ENCODE measurements at regions not wholly inside any gene's neighbourhood (a gene's known extent, or its start where the extent isn't known, plus 50 kb on each side); places are given as distances from the start of the nearest gene placed in this dataset.
A peak's percentile ranks its signal among the peaks of the same experiment; 100 is the strongest.

DNA sequence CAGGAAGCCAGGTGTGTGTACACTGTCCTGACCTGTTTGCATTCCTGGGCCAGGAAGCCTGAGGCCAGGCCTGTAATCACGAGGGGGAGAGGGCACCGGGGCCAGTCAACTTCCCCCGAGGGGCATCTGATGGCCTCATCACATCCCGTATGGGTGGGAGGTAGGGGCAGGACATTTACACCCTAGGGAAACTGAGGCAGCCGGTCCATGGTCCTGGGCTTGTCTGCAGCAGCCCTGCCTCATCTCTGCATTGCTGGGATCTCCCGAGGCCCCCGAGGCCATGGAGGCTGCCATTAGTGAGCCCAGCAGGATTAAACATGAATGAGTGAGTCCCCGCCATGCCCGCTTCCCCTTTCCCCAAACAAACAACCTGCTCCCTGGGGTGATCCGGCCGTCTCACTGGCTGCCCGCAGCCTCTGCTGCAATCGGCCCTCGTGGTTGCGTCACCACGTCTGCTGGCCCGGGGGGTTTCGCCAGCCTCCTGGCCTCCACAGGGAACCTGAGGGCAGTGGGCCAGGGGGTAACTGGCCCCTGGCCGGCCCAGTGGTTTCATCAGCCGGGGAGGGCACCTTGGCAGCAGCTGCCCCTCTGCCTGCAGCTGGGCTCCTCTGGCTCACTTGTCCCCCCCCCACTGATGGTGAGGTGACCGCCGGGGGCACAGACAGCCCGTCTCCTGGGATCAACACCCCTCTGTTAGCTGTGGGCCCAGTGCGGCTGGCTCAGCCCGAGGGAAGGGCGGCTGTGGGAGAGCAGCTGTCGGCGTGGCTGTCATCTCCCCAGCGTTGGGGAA, 88.3 kb upstream of the GSE1 start:
- TF ChIP-seq, protein P1, sequence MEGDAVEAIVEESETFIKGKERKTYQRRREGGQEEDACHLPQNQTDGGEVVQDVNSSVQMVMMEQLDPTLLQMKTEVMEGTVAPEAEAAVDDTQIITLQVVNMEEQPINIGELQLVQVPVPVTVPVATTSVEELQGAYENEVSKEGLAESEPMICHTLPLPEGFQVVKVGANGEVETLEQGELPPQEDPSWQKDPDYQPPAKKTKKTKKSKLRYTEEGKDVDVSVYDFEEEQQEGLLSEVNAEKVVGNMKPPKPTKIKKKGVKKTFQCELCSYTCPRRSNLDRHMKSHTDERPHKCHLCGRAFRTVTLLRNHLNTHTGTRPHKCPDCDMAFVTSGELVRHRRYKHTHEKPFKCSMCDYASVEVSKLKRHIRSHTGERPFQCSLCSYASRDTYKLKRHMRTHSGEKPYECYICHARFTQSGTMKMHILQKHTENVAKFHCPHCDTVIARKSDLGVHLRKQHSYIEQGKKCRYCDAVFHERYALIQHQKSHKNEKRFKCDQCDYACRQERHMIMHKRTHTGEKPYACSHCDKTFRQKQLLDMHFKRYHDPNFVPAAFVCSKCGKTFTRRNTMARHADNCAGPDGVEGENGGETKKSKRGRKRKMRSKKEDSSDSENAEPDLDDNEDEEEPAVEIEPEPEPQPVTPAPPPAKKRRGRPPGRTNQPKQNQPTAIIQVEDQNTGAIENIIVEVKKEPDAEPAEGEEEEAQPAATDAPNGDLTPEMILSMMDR (IDR thresholded peaks at IDR 0.05; ENCODE audit: unreplicated experiment in 3 of 3): no peak
- Mint-ChIP-seq H3K9me3 (no peaks in the 10 kb centered on the region), H3K4me3 (no peak overlapping the region), H3K27me3 (ENCODE audit: low read depth) (no peaks in the 10 kb centered on the region), H3K27ac (no peak overlapping the region), H3K4me1 (peaks cover 67% of the 10 kb centered on the region), H3K36me3 (ENCODE audit: low read depth) (peaks cover 5% of the 10 kb centered on the region)

DNA sequence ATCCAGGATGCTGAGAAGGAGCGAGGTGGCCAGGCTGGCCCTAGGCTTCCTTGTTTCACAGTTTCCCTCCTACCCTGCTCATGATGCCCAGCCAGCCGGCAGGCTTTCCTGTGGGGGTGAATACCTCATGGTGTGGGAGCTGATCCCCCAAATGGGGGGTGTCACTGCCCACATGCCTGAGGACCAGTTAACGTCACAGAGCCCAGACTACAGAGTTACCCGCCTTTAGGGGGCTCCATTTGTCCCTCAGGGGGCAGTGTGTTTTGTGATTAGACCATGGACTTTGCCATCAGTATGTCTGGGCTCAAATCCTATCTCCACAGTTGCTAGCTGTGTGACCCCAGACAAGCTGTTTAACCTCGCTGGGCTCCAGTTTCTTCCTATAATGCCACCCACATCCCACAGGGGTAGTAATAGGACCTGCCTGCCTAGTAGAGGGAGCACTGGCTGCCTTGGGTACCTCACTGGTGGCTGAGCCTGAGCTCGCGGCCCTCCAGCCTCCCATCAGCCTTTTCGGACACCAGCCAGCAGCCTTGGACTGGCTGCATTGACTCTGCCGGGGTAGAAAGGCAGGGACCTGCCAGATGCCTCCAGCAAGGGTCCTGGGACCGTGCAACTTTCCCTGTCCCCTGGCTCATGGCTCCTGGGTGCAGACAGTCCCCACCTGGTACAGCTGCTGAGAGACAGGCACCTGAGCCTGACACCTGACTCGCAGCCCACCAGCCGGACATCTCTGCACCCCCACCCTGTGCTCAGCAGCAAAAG, 87.5 kb upstream of the GSE1 start:
- Mint-ChIP-seq H3K4me1 (peaks cover 69% of the 10 kb centered on the region), H3K36me3 (ENCODE audit: low read depth) (peaks cover 5% of the 10 kb centered on the region), H3K9me3 (no peaks in the 10 kb centered on the region), H3K27ac (peak overlapping the region in 2 of 3 experiments; percentile 53 to 77), H3K4me3 (no peak overlapping the region), H3K27me3 (ENCODE audit: low read depth) (no peaks in the 10 kb centered on the region)
- TF ChIP-seq, protein P1 (IDR thresholded peaks at IDR 0.05; ENCODE audit: unreplicated experiment in 3 of 3): no peak

DNA sequence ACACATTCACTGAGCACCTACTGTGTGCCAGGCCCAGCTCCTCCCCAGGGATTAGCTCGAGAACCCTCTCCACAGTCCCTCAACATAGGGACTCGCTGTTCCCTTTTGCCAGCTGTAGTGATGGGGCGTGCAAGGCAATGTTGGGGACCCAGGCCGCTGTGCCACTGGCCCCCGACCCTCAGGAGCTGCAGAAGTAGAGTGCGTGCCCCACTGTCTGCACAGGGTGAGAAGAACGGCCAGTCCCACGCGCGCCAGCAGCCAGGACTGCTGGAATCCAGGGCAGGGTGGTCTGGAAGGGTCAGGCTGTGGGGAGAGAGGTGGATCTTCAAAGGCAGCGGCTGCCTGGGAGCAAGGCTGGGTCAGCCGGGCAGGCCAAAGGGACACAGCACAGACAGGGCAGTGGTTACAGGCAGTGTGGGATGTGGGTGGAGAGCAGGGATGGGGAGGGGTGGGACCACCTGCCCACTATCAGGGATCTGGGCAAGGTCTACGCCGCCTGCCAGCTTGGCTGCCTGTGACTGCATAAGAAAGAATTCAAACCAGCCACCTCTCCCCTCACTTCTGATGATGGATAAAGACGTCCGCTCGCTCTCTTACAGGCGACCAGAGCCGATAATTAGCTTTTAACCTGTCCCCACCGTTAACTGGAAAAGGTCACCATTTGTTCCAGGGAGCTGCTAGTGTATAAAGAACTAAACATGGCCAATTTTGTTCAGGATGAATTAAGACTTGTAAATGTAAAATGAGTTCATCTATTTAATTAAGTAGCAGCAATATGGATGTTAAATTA, 86.7 kb upstream of the GSE1 start:
- Mint-ChIP-seq H3K4me1 (peaks cover 72% of the 10 kb centered on the region), H3K4me3 (peak overlapping the region in 1 of 3 experiments; percentile 17), H3K36me3 (ENCODE audit: low read depth) (peaks cover 2% of the 10 kb centered on the region), H3K9me3 (no peaks in the 10 kb centered on the region), H3K27ac (peak overlapping the region; percentile 70 to 89 (median 77)), H3K27me3 (ENCODE audit: low read depth) (no peaks in the 10 kb centered on the region)
- TF ChIP-seq, protein P1 (IDR thresholded peaks at IDR 0.05; ENCODE audit: unreplicated experiment in 3 of 3): no peak

DNA sequence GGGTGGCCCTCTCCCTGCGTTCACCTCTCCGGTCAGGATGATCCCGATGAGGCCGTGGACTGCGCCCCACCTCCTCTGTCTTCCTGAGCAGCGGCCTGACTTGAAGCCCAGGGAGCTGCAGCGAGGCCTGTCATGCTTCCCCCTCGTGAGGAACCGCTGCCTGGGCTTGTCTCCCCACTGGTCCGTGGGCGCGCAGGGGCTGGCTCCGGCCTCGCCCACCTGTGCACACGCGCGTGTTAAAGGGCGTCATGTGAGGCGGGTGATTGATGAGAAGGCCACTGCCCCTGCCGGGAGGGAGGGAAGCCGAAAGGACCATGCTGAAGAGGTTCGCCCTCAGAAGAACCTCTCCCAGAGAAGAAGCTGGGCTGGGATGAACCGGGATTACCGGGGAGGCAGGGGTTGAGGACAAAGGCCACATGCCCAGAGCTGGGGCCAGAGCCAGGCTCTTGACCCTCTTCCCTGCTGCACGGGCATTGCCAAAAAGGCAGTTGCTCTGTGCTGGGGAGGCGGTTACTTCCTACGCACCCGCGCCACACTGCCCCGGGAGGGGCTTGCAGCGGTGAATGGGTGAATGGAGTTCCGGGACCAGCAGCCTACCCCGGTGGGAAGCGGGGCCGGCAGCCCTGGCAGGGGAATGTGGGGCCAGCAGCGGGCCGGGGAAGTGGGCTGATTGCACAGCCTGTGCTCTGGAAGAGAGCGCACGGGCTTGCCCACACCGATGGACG, 85.9 kb upstream of the GSE1 start:
- H3K4me3 Mint-ChIP-seq: peak overlapping the region in 1 of 3 experiments; percentile 4
- H3K9me3 Mint-ChIP-seq: no peaks in the 10 kb centered on the region
- H3K27me3 Mint-ChIP-seq (ENCODE audit: low read depth): no peaks in the 10 kb centered on the region
- no peaks in the 10 kb centered on the region for H3K36me3 Mint-ChIP-seq (ENCODE audit: low read depth)
- peaks cover 67% of the 10 kb centered on the region for H3K4me1 Mint-ChIP-seq
- H3K27ac Mint-ChIP-seq: peak overlapping the region; percentile 70 to 89 (median 77)
- TF ChIP-seq, protein P1 (IDR thresholded peaks at IDR 0.05; ENCODE audit: unreplicated experiment in 3 of 3): no peak

DNA sequence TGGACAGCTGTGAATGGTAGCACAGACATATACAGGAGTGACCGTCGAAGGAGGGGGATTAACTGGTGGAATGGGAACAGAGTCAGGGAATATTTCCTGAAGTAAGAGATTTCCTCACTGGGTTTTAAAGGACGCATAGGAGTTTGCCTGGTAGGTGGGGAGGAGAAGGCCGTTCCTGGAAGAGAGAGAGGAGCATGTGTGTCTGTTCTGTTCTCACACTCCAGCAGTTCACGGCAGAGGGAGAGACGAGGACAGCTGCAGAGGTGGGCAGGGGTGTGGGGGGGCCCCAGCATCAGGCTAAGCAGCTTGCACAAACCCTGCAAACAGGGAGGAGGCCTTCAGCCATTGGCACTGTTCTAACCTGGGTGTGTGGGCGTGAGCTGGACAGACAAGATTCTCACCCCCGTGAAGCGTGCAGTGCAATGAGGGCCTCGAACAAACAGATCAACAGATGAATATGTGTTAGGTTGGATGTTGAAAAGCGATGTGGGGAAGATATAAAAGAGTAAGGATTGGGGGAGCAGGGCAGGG, 85.3 kb upstream of the GSE1 start:
- peak overlapping the region; percentile 4 to 18 (median 14) for H3K4me3 Mint-ChIP-seq
- no peaks in the 10 kb centered on the region for H3K27me3 Mint-ChIP-seq (ENCODE audit: low read depth)
- H3K4me1 Mint-ChIP-seq: peaks cover 61% of the 10 kb centered on the region
- H3K9me3 Mint-ChIP-seq: no peaks in the 10 kb centered on the region
- TF ChIP-seq, protein P1 (IDR thresholded peaks at IDR 0.05; ENCODE audit: unreplicated experiment in 3 of 3): no peak
- no peaks in the 10 kb centered on the region for H3K36me3 Mint-ChIP-seq (ENCODE audit: low read depth)
- peak overlapping the region; percentile 64 to 74 (median 73) for H3K27ac Mint-ChIP-seq

Measured in nephron (organoid).